ENCODE measurements at regions not wholly inside any gene's neighbourhood (a gene's known extent, or its start where the extent isn't known, plus 50 kb on each side); places are given as distances from the start of the nearest gene placed in this dataset.

DNA sequence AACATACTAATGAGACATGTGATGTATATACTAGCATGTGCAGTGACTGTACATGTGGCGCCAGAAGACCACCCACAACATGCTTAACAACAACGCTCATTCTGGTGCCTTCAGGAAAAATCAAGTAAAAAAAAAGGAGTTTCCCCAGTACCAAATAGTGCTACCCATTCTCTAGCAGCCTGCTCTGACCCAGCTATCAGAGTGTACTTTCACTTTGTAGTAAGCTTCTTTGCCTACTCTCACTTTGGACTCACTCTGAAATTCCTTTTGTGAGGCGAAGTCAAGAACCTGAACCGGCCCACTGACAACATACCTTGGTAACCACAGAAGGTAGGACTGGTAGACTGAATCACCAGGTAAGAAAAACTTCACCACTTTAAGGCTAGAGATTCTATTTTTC, 1100.0 kb downstream of the GRIK2 start:
- TF ChIP-seq, protein P1, sequence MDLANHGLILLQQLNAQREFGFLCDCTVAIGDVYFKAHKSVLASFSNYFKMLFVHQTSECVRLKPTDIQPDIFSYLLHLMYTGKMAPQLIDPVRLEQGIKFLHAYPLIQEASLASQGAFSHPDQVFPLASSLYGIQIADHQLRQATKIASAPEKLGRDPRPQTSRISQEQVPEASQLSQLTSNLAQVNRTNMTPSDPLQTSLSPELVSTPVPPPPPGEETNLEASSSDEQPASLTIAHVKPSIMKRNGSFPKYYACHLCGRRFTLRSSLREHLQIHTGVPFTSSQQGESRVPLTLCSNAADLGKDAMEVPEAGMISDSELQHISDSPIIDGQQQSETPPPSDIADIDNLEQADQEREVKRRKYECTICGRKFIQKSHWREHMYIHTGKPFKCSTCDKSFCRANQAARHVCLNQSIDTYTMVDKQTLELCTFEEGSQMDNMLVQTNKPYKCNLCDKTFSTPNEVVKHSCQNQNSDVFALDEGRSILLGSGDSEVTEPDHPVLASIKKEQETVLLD (CRISPR knock-in tag; IDR thresholded peaks at IDR 0.05; ENCODE audit: low read depth), result no peak
- no peak for TF ChIP-seq NAIF1 (CRISPR knock-in tag; IDR thresholded peaks at IDR 0.05; ENCODE audit: borderline replicate concordance)
- TF ChIP-seq FOXK2 (IDR thresholded peaks at IDR 0.05), result no peak
- no peak for TF ChIP-seq RBAK (CRISPR knock-in tag; IDR thresholded peaks at IDR 0.05)
- no peak for TF ChIP-seq TCF12 (IDR thresholded peaks at IDR 0.05)
- TF ChIP-seq TCF12 (CRISPR knock-in tag; IDR thresholded peaks at IDR 0.05), result no peak
- TF ChIP-seq, protein P2, sequence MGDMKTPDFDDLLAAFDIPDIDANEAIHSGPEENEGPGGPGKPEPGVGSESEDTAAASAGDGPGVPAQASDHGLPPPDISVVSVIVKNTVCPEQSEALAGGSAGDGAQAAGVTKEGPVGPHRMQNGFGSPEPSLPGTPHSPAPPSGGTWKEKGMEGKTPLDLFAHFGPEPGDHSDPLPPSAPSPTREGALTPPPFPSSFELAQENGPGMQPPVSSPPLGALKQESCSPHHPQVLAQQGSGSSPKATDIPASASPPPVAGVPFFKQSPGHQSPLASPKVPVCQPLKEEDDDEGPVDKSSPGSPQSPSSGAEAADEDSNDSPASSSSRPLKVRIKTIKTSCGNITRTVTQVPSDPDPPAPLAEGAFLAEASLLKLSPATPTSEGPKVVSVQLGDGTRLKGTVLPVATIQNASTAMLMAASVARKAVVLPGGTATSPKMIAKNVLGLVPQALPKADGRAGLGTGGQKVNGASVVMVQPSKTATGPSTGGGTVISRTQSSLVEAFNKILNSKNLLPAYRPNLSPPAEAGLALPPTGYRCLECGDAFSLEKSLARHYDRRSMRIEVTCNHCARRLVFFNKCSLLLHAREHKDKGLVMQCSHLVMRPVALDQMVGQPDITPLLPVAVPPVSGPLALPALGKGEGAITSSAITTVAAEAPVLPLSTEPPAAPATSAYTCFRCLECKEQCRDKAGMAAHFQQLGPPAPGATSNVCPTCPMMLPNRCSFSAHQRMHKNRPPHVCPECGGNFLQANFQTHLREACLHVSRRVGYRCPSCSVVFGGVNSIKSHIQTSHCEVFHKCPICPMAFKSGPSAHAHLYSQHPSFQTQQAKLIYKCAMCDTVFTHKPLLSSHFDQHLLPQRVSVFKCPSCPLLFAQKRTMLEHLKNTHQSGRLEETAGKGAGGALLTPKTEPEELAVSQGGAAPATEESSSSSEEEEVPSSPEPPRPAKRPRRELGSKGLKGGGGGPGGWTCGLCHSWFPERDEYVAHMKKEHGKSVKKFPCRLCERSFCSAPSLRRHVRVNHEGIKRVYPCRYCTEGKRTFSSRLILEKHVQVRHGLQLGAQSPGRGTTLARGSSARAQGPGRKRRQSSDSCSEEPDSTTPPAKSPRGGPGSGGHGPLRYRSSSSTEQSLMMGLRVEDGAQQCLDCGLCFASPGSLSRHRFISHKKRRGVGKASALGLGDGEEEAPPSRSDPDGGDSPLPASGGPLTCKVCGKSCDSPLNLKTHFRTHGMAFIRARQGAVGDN (CRISPR knock-in tag; IDR thresholded peaks at IDR 0.05), result no peak
- no peak for TF ChIP-seq NFATC3 (CRISPR knock-in tag; IDR thresholded peaks at IDR 0.05)
- no peak for TF ChIP-seq CREB1 (IDR thresholded peaks at IDR 0.05)
- no peak for TF ChIP-seq CREB1 (CRISPR knock-in tag; IDR thresholded peaks at IDR 0.05)
- TF ChIP-seq BRCA1 (CRISPR knock-in tag; IDR thresholded peaks at IDR 0.05), result no peak
- no peak for TF ChIP-seq PAF1 (CRISPR knock-in tag; IDR thresholded peaks at IDR 0.05)
- TF ChIP-seq, protein P3, sequence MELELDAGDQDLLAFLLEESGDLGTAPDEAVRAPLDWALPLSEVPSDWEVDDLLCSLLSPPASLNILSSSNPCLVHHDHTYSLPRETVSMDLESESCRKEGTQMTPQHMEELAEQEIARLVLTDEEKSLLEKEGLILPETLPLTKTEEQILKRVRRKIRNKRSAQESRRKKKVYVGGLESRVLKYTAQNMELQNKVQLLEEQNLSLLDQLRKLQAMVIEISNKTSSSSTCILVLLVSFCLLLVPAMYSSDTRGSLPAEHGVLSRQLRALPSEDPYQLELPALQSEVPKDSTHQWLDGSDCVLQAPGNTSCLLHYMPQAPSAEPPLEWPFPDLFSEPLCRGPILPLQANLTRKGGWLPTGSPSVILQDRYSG (CRISPR knock-in tag; IDR thresholded peaks at IDR 0.05), result no peak
- no peak for TF ChIP-seq ZNF792 (CRISPR knock-in tag; IDR thresholded peaks at IDR 0.05)

Data from HepG2 (cell line).